ENCODE measurements at regions not wholly inside any gene's neighbourhood (a gene's known extent, or its start where the extent isn't known, plus 50 kb on each side); places are given as distances from the start of the nearest gene placed in this dataset.

DNA sequence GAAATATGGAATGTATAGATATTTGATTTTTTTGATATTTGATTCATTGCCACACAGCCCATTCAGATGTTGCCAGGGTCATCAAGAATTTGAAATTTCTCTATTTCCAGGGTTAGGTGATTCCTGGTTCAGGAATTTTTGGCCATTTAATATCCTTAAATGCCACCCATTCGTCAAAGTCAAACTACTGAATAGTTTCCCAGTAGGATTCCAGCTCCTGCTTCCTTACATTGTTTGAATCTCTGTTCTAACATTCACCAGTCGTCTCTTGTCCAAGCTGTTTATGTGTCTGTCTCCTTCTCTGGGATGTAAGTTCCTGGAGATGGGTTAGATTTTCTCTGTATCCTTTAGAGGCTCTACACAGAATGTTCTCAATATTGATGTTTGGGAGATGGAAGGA lies 124.9 kb upstream of the TLE3 start:
- TF ChIP-seq, protein P1, sequence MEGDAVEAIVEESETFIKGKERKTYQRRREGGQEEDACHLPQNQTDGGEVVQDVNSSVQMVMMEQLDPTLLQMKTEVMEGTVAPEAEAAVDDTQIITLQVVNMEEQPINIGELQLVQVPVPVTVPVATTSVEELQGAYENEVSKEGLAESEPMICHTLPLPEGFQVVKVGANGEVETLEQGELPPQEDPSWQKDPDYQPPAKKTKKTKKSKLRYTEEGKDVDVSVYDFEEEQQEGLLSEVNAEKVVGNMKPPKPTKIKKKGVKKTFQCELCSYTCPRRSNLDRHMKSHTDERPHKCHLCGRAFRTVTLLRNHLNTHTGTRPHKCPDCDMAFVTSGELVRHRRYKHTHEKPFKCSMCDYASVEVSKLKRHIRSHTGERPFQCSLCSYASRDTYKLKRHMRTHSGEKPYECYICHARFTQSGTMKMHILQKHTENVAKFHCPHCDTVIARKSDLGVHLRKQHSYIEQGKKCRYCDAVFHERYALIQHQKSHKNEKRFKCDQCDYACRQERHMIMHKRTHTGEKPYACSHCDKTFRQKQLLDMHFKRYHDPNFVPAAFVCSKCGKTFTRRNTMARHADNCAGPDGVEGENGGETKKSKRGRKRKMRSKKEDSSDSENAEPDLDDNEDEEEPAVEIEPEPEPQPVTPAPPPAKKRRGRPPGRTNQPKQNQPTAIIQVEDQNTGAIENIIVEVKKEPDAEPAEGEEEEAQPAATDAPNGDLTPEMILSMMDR (conservative IDR thresholded peaks at IDR 0.05 in 1 of 2, IDR thresholded peaks at IDR 0.05 in 1 of 2; ENCODE audit: low read depth in 1 of 2, low read length in 2 of 2), result no peak
- no peak for TF ChIP-seq EZH2 (IDR thresholded peaks at IDR 0.05; ENCODE audit: low read length, missing control alignments)
